ENCODE measurements at regions not wholly inside any gene's neighbourhood (a gene's known extent, or its start where the extent isn't known, plus 50 kb on each side); places are given as distances from the start of the nearest gene placed in this dataset.

DNA sequence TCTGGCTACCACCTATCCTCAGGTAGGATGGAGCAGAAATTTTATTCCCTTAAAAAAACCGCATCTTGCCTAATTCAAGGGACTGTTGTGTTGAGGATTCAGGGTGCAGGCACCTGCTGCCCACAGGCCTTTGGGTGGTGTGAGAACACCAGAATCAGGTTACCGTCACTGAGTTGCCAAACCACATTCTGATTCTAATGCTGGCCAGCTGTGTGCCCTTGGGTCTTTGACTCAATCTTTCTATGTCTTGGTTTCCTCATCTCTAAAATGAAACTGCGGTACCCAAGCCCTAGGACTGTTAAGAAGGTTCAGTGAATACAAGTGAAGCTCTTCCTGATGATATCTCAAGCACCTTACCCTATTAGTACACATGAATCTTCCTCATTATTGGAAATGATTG lies 827.3 kb downstream of the DHX35 start (continued):
- TF ChIP-seq, protein P1, sequence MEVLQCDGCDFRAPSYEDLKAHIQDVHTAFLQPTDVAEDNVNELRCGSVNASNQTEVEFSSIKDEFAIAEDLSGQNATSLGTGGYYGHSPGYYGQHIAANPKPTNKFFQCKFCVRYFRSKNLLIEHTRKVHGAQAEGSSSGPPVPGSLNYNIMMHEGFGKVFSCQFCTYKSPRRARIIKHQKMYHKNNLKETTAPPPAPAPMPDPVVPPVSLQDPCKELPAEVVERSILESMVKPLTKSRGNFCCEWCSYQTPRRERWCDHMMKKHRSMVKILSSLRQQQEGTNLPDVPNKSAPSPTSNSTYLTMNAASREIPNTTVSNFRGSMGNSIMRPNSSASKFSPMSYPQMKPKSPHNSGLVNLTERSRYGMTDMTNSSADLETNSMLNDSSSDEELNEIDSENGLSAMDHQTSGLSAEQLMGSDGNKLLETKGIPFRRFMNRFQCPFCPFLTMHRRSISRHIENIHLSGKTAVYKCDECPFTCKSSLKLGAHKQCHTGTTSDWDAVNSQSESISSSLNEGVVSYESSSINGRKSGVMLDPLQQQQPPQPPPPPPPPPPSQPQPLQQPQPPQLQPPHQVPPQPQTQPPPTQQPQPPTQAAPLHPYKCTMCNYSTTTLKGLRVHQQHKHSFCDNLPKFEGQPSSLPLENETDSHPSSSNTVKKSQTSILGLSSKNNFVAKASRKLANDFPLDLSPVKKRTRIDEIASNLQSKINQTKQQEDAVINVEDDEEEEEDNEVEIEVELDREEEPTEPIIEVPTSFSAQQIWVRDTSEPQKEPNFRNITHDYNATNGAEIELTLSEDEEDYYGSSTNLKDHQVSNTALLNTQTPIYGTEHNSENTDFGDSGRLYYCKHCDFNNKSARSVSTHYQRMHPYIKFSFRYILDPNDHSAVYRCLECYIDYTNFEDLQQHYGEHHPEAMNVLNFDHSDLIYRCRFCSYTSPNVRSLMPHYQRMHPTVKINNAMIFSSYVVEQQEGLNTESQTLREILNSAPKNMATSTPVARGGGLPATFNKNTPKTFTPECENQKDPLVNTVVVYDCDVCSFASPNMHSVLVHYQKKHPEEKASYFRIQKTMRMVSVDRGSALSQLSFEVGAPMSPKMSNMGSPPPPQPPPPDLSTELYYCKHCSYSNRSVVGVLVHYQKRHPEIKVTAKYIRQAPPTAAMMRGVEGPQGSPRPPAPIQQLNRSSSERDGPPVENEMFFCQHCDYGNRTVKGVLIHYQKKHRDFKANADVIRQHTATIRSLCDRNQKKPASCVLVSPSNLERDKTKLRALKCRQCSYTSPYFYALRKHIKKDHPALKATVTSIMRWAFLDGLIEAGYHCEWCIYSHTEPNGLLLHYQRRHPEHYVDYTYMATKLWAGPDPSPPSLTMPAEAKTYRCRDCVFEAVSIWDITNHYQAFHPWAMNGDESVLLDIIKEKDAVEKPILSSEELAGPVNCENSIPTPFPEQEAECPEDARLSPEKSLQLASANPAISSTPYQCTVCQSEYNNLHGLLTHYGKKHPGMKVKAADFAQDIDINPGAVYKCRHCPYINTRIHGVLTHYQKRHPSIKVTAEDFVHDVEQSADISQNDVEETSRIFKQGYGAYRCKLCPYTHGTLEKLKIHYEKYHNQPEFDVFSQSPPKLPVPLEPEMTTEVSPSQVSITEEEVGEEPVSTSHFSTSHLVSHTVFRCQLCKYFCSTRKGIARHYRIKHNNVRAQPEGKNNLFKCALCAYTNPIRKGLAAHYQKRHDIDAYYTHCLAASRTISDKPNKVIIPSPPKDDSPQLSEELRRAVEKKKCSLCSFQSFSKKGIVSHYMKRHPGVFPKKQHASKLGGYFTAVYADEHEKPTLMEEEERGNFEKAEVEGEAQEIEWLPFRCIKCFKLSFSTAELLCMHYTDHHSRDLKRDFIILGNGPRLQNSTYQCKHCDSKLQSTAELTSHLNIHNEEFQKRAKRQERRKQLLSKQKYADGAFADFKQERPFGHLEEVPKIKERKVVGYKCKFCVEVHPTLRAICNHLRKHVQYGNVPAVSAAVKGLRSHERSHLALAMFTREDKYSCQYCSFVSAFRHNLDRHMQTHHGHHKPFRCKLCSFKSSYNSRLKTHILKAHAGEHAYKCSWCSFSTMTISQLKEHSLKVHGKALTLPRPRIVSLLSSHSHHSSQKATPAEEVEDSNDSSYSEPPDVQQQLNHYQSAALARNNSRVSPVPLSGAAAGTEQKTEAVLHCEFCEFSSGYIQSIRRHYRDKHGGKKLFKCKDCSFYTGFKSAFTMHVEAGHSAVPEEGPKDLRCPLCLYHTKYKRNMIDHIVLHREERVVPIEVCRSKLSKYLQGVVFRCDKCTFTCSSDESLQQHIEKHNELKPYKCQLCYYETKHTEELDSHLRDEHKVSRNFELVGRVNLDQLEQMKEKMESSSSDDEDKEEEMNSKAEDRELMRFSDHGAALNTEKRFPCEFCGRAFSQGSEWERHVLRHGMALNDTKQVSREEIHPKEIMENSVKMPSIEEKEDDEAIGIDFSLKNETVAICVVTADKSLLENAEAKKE (CRISPR knock-in tag; IDR thresholded peaks at IDR 0.05) = no peak
- TF ChIP-seq POLR2AphosphoS5 (IDR thresholded peaks at IDR 0.05; ENCODE audit: low read depth) = no peak

DNA sequence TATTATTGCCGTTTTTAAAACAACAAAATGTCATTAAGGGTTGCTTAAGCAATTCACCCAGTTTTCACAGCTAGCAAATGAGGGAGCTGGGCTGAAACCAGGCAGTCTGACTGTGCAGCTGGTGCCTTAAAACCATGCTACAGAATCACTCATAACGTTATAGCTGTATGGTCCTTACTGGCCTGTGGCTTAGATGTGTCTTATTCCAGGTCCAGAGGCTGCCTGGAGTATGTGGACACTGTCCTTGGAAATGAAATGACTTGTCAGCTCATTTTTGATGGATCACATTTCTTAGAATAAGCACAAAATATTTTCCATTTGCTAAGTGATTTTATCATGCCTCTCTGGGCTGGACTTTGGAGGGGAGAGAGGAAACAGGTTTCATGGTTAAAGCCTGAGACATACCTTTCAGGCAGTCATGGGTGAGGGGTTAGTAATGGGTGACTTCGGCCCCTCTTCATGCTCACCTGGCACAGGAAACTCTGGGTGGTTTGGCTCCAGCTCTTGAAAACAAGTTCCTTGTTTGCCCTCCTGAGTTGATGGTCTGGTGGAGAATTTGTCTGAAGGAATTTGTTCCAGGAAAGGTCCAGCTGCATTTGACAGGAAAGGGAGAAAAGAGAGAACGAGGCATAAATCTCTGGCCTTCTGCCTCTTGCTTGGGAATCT lies 823.2 kb downstream of the DHX35 start:
- Histone ChIP-seq H3K79me2 (replicated peaks; ENCODE audit: insufficient read depth) (no peaks in the 10 kb centered on the region), H3K36me3 (ENCODE audit: insufficient read depth) (no peaks in the 10 kb centered on the region), H2AFZ (no peak overlapping the region), H3K9me2 (ENCODE audit: insufficient read depth) (no peaks in the 10 kb centered on the region; the same call in 1 of the 2 replicates), H3K27me3 (ENCODE audit: insufficient read depth) (no peaks in the 10 kb centered on the region), H3F3A (replicated peaks; ENCODE audit: low read depth) (no peaks in the 10 kb centered on the region), H3K4me2 (no peak overlapping the region), H3K27ac (ENCODE audit: low read depth) (no peak overlapping the region), H3K4me1 (ENCODE audit: insufficient read depth) (no peaks in the 10 kb centered on the region), H3K4me3 (no peak overlapping the region), H4K20me1 (replicated peaks; ENCODE audit: insufficient read depth) (no peaks in the 10 kb centered on the region)
- no peak overlapping the region for H3K27ac Mint-ChIP-seq
- no peak for DNase-seq (ENCODE audit: low spot score)
- peaks cover 6% of the 10 kb centered on the region; the same call in 1 of the 3 replicates for H3K4me1 Mint-ChIP-seq
- peaks cover 2% of the 10 kb centered on the region; the same call in 1 of the 3 replicates for H3K9me3 Mint-ChIP-seq
- peaks cover 17% of the 10 kb centered on the region for H3K36me3 Mint-ChIP-seq (ENCODE audit: low read depth)
- no peaks in the 10 kb centered on the region for H3K27me3 Mint-ChIP-seq (ENCODE audit: insufficient read depth, low read depth, poor library complexity)
- TF ChIP-seq ZNF331 (CRISPR knock-in tag; IDR thresholded peaks at IDR 0.05; ENCODE audit: low read depth) = no peak
- no peak for ATAC-seq
- H3K4me3 Mint-ChIP-seq = no peak overlapping the region

DNA sequence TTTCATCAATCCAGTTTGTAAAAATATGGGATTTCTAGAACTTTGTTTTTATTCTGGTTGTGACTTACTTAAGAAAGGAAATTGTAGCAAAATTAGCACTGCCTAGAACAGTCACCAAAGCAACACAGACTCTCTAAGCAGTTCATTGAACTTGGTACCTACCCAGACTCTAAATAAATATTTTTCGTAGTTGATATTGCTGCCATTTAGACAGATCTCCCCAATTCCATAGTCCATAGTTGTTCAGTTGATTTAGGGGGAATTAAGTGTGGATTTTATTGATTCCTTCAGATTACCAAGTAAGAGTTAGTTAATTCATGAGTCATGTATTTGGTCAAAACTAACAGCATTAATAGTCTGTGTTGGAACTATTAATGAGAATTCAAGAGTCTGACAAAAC lies 822.5 kb downstream of the DHX35 start:
- H3K4me1 Mint-ChIP-seq = peaks cover 5% of the 10 kb centered on the region; the same call in 1 of the 3 replicates
- no peaks in the 10 kb centered on the region for H3F3A ChIP-seq (replicated peaks; ENCODE audit: low read depth)
- no peaks in the 10 kb centered on the region; the same call in 1 of the 2 replicates for H3K9me2 ChIP-seq (ENCODE audit: insufficient read depth)
- ATAC-seq (no peak), DNase-seq (ENCODE audit: low spot score) (no peak)
- no peak overlapping the region for H3K4me2 ChIP-seq
- H3K4me1 ChIP-seq (ENCODE audit: insufficient read depth) = no peaks in the 10 kb centered on the region
- H3K79me2 ChIP-seq (replicated peaks; ENCODE audit: insufficient read depth) = no peaks in the 10 kb centered on the region
- H3K36me3 Mint-ChIP-seq (ENCODE audit: low read depth) = peaks cover 17% of the 10 kb centered on the region
- no peak overlapping the region for H2AFZ ChIP-seq
- no peaks in the 10 kb centered on the region for H3K27me3 Mint-ChIP-seq (ENCODE audit: insufficient read depth, low read depth, poor library complexity)
- no peak overlapping the region for H3K4me3 ChIP-seq
- H3K4me3 Mint-ChIP-seq = no peak overlapping the region
- no peaks in the 10 kb centered on the region for H3K36me3 ChIP-seq (ENCODE audit: insufficient read depth)
- no peaks in the 10 kb centered on the region for H4K20me1 ChIP-seq (replicated peaks; ENCODE audit: insufficient read depth)
- H3K9me3 Mint-ChIP-seq = peaks cover 2% of the 10 kb centered on the region; the same call in 1 of the 3 replicates
- no peaks in the 10 kb centered on the region for H3K27me3 ChIP-seq (ENCODE audit: insufficient read depth)
- H3K27ac ChIP-seq (ENCODE audit: low read depth) = no peak overlapping the region
- H3K27ac Mint-ChIP-seq = no peak overlapping the region
- TF ChIP-seq, protein P2, sequence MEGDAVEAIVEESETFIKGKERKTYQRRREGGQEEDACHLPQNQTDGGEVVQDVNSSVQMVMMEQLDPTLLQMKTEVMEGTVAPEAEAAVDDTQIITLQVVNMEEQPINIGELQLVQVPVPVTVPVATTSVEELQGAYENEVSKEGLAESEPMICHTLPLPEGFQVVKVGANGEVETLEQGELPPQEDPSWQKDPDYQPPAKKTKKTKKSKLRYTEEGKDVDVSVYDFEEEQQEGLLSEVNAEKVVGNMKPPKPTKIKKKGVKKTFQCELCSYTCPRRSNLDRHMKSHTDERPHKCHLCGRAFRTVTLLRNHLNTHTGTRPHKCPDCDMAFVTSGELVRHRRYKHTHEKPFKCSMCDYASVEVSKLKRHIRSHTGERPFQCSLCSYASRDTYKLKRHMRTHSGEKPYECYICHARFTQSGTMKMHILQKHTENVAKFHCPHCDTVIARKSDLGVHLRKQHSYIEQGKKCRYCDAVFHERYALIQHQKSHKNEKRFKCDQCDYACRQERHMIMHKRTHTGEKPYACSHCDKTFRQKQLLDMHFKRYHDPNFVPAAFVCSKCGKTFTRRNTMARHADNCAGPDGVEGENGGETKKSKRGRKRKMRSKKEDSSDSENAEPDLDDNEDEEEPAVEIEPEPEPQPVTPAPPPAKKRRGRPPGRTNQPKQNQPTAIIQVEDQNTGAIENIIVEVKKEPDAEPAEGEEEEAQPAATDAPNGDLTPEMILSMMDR (conservative IDR thresholded peaks at IDR 0.05; ENCODE audit: low read depth in 2 of 2) = no peak
- TF ChIP-seq, protein P3, sequence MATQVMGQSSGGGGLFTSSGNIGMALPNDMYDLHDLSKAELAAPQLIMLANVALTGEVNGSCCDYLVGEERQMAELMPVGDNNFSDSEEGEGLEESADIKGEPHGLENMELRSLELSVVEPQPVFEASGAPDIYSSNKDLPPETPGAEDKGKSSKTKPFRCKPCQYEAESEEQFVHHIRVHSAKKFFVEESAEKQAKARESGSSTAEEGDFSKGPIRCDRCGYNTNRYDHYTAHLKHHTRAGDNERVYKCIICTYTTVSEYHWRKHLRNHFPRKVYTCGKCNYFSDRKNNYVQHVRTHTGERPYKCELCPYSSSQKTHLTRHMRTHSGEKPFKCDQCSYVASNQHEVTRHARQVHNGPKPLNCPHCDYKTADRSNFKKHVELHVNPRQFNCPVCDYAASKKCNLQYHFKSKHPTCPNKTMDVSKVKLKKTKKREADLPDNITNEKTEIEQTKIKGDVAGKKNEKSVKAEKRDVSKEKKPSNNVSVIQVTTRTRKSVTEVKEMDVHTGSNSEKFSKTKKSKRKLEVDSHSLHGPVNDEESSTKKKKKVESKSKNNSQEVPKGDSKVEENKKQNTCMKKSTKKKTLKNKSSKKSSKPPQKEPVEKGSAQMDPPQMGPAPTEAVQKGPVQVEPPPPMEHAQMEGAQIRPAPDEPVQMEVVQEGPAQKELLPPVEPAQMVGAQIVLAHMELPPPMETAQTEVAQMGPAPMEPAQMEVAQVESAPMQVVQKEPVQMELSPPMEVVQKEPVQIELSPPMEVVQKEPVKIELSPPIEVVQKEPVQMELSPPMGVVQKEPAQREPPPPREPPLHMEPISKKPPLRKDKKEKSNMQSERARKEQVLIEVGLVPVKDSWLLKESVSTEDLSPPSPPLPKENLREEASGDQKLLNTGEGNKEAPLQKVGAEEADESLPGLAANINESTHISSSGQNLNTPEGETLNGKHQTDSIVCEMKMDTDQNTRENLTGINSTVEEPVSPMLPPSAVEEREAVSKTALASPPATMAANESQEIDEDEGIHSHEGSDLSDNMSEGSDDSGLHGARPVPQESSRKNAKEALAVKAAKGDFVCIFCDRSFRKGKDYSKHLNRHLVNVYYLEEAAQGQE (IDR thresholded peaks at IDR 0.05; ENCODE audit: unreplicated experiment) = no peak
- no peak for TF ChIP-seq EZH2phosphoT487 (IDR thresholded peaks at IDR 0.05; ENCODE audit: unreplicated experiment)
- no peak for TF ChIP-seq EZH2 (IDR thresholded peaks at IDR 0.05; ENCODE audit: low read depth, unreplicated experiment)
